GM12872 (cell line): ENCODE measurements at regions not wholly inside any gene's neighbourhood (a gene's known extent, or its start where the extent isn't known, plus 50 kb on each side); places are given as distances from the start of the nearest gene placed in this dataset.

ENCODE experiments used
- TF ChIP-seq, protein P1 (sequence below): IDR thresholded peaks from 3 replicates; pipeline ENCODE4 v1.5.1; 2011; ENCODE audit warnings: low read depth, mild to moderate bottlenecking, low read length, moderate library complexity; ENCODE audit not compliant: insufficient read depth

DNA sequence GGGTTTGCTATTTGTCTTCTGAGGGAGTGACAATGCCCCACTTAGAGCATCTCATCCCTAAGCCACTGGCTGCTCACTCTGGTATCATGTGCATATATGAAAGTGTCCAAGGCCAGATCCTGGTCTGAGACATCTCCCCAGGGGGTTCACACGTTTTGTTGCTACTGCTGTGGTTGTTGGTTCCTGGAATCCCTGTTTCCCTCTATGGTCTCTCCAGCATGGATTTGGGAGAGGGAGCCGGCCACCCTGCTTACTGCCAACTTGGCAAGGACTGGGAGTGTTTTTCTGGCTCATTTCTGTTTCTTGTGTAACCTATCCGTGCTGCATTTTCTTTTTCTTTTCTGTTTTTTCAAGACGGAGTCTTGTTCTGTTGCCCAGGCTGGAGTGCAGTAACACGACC, 101.3 kb upstream of the MAX start:
- TF ChIP-seq, protein P1, sequence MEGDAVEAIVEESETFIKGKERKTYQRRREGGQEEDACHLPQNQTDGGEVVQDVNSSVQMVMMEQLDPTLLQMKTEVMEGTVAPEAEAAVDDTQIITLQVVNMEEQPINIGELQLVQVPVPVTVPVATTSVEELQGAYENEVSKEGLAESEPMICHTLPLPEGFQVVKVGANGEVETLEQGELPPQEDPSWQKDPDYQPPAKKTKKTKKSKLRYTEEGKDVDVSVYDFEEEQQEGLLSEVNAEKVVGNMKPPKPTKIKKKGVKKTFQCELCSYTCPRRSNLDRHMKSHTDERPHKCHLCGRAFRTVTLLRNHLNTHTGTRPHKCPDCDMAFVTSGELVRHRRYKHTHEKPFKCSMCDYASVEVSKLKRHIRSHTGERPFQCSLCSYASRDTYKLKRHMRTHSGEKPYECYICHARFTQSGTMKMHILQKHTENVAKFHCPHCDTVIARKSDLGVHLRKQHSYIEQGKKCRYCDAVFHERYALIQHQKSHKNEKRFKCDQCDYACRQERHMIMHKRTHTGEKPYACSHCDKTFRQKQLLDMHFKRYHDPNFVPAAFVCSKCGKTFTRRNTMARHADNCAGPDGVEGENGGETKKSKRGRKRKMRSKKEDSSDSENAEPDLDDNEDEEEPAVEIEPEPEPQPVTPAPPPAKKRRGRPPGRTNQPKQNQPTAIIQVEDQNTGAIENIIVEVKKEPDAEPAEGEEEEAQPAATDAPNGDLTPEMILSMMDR, result no peak

GRCh38 chr14:65204056-65204455, 101.7 kb upstream of the MAX start:
- TF ChIP-seq, protein P1, result no peak

- TF ChIP-seq, protein P1, result no peak
These were observed 103.7 kb upstream of the MAX start for GRCh38 chr14:65206078-65206447.

GRCh38 chr14:65206448-65207096, 104.3 kb upstream of the MAX start:
- TF ChIP-seq, protein P1, result no peak

DNA sequence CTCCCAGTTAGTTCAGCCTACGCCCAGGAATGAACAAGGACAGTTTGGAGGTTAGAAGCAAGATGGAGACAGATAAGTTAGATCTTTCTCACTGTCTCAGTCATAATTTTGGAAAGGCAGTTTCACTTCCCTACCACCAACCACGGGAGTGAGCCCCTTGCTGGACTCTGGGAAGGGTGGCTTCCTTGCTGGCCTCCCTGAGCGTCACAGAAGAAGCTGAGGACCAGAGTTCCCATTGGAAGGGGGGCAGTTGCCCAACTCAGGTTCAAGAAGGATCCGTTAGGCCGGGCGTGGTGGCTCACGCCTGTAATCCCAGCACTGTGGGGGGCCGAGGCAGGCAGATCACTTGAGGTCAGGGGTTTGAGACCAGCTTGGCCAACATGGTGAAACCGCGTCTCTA, 106.2 kb upstream of the MAX start:
- TF ChIP-seq, protein P1, result no peak

GRCh38 chr14:65210118-65210821, 108.0 kb upstream of the MAX start:
- TF ChIP-seq, protein P1, result no peak

- TF ChIP-seq, protein P1, result no peak
These were observed 108.5 kb upstream of the MAX start for GRCh38 chr14:65210822-65211182.
